HG03457 (cell line): ENCODE measurements at regions not wholly inside any gene's neighbourhood (a gene's known extent, or its start where the extent isn't known, plus 50 kb on each side); places are given as distances from the start of the nearest gene placed in this dataset.
"Not testable (repeated sequence)": the region's sequence is repeated elsewhere in the genome, so short reads cannot be mapped to it uniquely, and the experiment has no call there.

Experiments used
- ATAC-seq: cut with Tn5 transposase; IDR thresholded peaks from one replicate; pipeline ENCODE4 v1.9.1; 2021; ENCODE audit warnings: moderate number of reproducible peaks; ENCODE audit not compliant: unreplicated experiment

- not testable (repeated sequence) for ATAC-seq
These were observed 321.5 kb downstream of the EMP1 start for GRCh38 chr12:13518034-13518433.

- no peak for ATAC-seq
These were observed 313.2 kb downstream of the EMP1 start for GRCh38 chr12:13509740-13510139.

- no peak for ATAC-seq
These were observed 309.1 kb downstream of the EMP1 start for GRCh38 chr12:13505636-13506035.

DNA sequence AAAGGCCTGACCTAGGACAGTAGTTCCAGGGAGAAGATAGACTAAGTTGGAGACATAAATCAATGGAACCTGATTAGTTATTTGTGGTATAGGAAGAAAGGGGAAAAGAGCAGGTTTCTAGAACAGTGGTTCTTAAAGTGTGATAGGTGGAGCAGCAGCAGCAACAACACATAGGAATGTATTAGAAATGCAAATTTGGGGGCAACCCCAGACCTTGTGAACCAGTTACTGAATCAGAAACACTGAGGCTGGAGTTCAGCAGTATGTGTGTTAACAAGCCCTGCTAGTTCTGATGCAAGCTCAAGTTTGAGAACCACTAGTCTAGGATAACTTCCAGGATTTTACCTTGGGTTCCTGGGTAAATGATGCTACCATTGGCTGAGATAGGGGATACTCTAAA is 308.7 kb downstream of the EMP1 start:
- ATAC-seq: no peak

DNA sequence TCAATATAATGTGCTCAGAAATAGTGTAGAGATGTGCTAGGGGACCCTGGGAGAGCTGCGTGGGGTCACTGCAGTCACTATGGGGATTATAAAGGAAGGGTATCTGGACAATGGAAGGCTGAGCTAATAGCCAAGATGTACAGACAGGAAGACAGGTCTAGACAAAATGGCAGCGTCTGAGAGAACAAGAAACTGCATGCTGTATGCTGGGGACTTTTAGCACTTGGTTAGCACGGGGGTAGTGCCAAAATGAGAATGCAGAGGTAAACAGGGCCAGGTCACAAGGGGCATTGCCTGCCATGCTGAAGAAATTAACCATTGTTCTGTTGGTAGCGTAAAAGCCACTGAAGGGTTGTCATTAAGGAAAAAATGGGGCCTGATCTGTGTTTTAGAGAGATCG is 308.2 kb downstream of the EMP1 start:
- ATAC-seq: no peak

GRCh38 chr12:13504074-13504473 is 307.5 kb downstream of the EMP1 start:
- ATAC-seq: no peak

- ATAC-seq: no peak
These were observed 306.7 kb downstream of the EMP1 start for GRCh38 chr12:13503094-13503835.

DNA sequence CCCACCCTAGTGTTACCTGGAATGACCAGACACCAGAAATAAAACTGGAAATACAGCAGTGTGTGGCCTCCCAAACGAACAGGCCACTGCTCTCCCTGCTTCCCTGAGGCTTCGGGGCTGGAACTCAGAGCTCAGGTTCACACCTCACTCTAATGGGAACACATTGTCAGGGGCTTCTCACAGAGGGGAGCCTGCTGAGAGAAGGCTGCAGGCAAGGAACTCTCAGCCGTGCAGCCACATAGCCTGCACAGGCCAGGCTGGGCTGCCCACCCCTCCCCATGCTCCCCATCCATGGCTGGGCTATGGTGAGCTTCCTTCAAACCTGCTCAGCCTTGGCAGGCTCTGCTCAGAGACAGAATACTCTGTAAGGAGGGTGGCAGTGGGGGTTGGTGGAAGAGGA is 302.5 kb downstream of the EMP1 start:
- ATAC-seq: no peak

GRCh38 chr12:13496111-13496510 is 299.6 kb downstream of the EMP1 start:
- no peak for ATAC-seq

GRCh38 chr12:13489246-13489645 is 292.7 kb downstream of the EMP1 start:
- ATAC-seq: no peak

GRCh38 chr12:13487326-13487725 is 290.8 kb downstream of the EMP1 start:
- ATAC-seq: no peak

- no peak for ATAC-seq
These were observed 290.3 kb downstream of the EMP1 start for GRCh38 chr12:13486794-13487193.

DNA sequence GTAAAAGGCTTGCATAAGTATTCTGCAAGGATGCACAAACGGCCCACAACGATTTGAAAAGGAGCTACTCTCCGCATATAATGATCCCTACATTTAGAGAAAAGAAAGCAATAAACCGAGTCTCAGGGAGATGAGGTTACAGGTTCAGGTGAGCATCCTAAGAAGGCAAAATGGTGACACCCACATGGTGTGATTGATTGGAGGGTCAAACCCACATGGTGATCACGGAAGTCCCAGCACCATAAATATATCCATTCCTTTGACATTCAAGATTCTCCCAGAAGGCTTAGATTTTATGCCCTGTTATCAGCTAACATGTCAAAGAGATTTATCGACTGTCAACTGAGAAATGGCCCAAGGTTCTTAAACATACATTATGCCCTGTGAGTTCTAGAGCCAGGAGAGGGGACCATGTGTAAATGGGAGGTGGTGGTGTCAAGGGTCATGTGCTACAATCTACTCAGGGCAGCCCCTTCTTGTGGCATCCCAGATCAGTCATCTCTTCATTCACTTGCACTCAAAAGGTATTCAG is 282.2 kb downstream of the EMP1 start:
- ATAC-seq: no peak

DNA sequence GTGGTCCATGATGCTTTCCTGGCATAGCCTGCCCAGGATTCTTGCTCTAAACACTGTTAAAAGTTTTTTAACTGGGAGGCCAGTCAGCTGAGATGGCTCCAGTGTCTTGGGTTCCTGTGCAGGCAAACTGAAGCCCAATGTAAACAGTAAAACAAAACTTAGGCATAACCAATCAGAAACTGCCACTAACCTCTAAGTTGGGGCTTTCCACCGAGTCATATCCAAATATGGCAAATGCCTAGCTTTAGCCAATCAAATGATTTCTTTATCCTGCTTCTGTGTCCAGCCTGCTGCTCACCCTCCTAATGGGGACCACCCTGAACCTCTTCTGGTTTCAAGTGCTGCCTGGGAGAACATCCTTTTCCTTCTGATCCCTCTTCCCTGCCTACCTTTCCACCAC is 277.9 kb downstream of the EMP1 start:
- ATAC-seq: no peak

- ATAC-seq: peak; percentile 96
These were observed 276.2 kb downstream of the EMP1 start for GRCh38 chr12:13472690-13473089.

GRCh38 chr12:13471471-13471870 is 274.9 kb downstream of the EMP1 start:
- no peak for ATAC-seq

DNA sequence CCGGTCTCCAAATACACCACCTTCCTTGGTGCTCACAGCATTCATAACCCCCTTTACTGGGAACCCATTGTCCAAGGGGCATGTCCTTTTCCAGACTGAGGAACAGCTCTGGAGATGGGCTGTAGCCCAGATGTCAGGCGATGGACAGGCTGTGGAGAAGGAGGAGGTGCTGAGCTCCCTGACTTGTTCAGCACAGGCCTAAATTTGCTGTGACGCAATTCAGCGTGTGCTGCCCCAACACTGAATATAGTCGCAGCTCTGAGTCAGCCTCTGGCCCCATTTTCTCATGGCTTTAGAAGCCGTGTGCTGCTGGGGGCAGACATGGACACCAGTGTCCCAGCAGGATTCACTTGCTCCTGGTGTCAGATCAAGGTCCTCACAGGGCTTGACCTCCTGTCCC is 269.1 kb downstream of the EMP1 start:
- ATAC-seq: no peak

GRCh38 chr12:13463189-13463588 is 266.7 kb downstream of the EMP1 start:
- no peak for ATAC-seq

DNA sequence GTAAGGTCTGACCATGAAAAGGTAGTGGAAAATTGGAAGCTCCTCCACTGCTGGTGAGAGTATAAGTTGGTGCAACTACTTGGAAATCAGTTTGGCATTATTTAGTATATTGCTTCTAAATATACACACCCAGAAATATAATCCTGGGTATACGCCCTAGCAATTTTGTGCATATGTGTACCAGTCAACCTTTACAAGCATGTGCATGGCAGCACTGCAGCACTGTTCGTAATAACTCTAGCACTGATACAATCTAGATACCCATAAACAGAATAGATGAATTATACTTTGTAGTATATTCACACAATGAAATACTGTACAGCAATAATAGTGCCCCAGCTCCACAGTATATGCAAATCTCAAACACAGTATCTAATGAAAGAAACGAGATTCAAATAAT is 265.9 kb downstream of the EMP1 start:
- ATAC-seq: no peak

DNA sequence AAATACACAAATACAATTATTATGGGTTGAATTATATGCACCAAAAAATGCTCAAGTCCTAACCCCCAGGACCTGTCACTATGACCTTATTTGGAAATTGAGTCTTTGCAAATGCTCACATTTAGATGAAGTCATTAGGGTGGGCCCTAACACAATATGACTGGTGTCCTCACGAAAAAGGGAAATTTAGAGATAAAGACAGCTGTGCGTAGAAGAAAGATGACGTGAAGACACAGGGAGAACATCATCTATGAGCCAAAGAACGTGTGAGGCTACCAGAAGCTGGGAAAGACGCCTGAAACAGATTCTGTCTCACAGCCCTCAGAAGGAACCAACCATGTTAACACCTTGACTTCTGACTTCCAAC is 259.2 kb downstream of the EMP1 start:
- no peak for ATAC-seq

- ATAC-seq: no peak
These were observed 258.7 kb downstream of the EMP1 start for GRCh38 chr12:13454991-13455777.

DNA sequence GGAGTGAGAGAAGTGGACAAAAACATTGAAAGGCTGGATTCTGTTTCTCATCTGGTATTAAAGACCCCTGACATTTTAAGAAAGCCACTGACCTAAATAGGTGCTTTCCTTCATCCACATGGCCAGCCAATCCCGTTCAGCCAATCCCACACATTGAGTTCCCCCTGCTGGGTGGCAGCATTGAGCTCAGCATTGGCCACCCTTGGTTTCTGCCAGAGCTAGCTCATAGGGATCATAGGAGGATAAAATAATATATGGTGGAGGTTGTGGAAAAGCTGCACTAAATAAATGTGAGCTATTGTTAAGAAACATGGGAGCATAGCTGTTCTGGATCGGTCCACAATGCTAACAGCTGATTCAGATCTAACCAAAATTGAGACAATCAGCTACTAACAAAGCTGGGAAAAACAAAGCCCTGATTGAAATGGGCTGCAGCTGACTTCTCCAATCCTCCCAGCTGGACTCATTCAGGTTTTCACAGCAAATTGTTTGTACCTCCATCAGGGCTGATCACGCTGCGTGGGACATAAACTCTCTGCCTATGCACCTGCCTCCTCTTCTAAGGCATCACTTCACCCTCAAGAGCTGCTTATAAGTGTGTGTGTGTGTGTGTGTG is 256.5 kb downstream of the EMP1 start:
- no peak for ATAC-seq
